Stomach (tissue), 4 donors: ENCODE measurements at regions not wholly inside any gene's neighbourhood (a gene's known extent, or its start where the extent isn't known, plus 50 kb on each side); places are given as distances from the start of the nearest gene placed in this dataset.

Experiments used
- CTCF ChIP-seq, 7 experiments: fragments of 450-650 bp in 4 of 7; fragments of 200-600 bp in 3 of 7; sonication (generic) in 3 of 7; IDR thresholded peaks; one replicate each; pipeline ENCODE4 v1.5.1; 2016 to 2019; ENCODE audit warnings: antibody characterized with exemption in 7 of 7, control low read depth in 2 of 7, mild to moderate bottlenecking in 1 of 7
- POLR2A ChIP-seq, 4 donors: fragments of 450-650 bp; IDR thresholded peaks; one replicate each; pipeline ENCODE4 v1.6.1; 2016; ENCODE audit warnings: antibody characterized with exemption in 4 of 4, control low read depth in 2 of 4, mild to moderate bottlenecking in 1 of 4, moderate library complexity in 1 of 4

- TF ChIP-seq CTCF (IDR thresholded peaks at IDR 0.05) (no peak), POLR2A (IDR thresholded peaks at IDR 0.05) (no peak)
These were observed 414.0 kb upstream of the OPRM1 start for GRCh38 chr6:153625089-153625488.
